ENCODE measurements at regions not wholly inside any gene's neighbourhood (a gene's known extent, or its start where the extent isn't known, plus 50 kb on each side); places are given as distances from the start of the nearest gene placed in this dataset.

DNA sequence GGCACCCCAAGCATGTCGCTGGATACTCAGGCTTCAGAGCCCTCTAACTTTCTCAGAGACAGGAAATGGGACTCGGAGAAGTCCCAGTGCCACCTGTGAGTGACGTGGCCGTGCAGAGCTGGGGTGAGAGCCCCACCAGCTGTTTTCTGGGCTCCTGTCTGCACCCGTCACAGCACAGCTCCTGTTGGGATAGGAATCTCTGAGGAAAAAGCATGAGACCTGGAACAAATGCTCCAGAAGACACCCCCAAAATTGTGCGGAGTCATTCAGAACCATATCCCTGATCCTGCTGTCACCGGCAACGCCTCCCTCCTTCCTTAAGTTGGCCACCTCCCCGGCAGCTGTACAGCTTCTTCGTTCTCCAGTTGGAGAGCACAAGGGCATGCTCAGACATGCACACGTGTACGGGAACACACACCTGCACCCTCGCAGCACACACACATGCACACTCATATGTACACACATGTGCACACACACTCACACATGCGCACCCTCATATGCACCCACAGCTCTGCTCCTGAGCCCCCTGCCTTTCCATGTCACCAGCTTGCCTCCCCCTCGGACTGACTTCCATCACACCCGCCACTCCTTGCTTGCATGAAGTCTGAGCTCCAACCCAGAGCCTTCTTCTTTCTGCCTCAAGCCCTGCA is 1430.0 kb downstream of the BRD1 start:
- TF ChIP-seq POLR2A (IDR thresholded peaks at IDR 0.05) (no peak), CTCF (IDR thresholded peaks at IDR 0.05) (no peak)

Measured in tibial nerve (tissue), 3 donors.